HepG2 (cell line): ENCODE measurements at regions not wholly inside any gene's neighbourhood (a gene's known extent, or its start where the extent isn't known, plus 50 kb on each side); places are given as distances from the start of the nearest gene placed in this dataset.

ENCODE experiments used
- ATAC-seq: fragments of 200-7000 bp; cut with Tn5 transposase; 3 replicates; pipeline ENCODE4 v1.9.1; 2020; ENCODE audit warnings: mild to moderate bottlenecking, moderate library complexity
- BruUV-seq: library from RNA; stranded (reverse); fragments of 400-500 nt; replicated peaks from 2 replicates; lab custom pipeline; 2021; lab: Mats Ljungman, UMichigan
- CTCF ChIA-PET: fragments of 300-600 bp; formaldehyde crosslinking; extraction: SDS; loops from one replicate; lab custom pipeline; 2021; ENCODE audit warnings: low total read pairs, inconsistent platforms, low intra/inter-chr PET ratio; lab: Yijun Ruan, JAX
- POLR2A ChIA-PET: fragments of 350-600 bp; sonication (Branson Sonifier 250); formaldehyde crosslinking; loops from one replicate; lab custom pipeline; 2020; ENCODE audit warnings: antibody characterized with exemption, inconsistent platforms; lab: Yijun Ruan, JAX
- DNase-seq: peaks from one replicate; pipeline ENCODE4 v3.0.0-alpha.2; 2015; ENCODE audit warnings: low spot score
- FAIRE-seq: peaks from 3 replicates; lab custom pipeline; 2011; peaks lifted over from hg19 to GRCh38; lab: Jason Lieb, UNC
- H2AFZ ChIP-seq: one replicate; pipeline ENCODE4 v1.6.1; 2011; ENCODE audit warnings: low read length, inconsistent platforms
- H3K27ac ChIP-seq: fragments of 300-600 bp; 3 replicates; pipeline ENCODE4 v1.8.0; 2011; ENCODE audit warnings: mixed run types, mild to moderate bottlenecking, mixed read lengths, low read length, inconsistent platforms; ENCODE audit not compliant: insufficient read depth; ENCODE audit errors: extremely low read length
- H3K27me3 ChIP-seq, 2 experiments: fragments of 200-600 bp in 1 of 2; 2 replicates in 1 of 2; 3 replicates in 1 of 2; pipeline versions ENCODE4 v1.6.0 to v1.8.0; 2011; ENCODE audit warnings: low read length in 2 of 2, mild to moderate bottlenecking in 2 of 2, moderate library complexity in 2 of 2, inconsistent platforms in 1 of 2; ENCODE audit not compliant: insufficient read depth in 2 of 2, control insufficient read depth in 1 of 2
- H3K36me3 ChIP-seq, 2 experiments: fragments of 200-600 bp in 1 of 2; replicated peaks in 1 of 2; 2 replicates in 1 of 2; 3 replicates in 1 of 2; pipeline versions ENCODE4 v1.5.1 to v1.8.0; 2011; ENCODE audit warnings: low read length in 2 of 2, inconsistent platforms in 1 of 2; ENCODE audit not compliant: insufficient read depth in 2 of 2, control insufficient read depth in 1 of 2
- H3K4me1 ChIP-seq: 2 replicates; pipeline ENCODE4 v1.5.1; 2012; ENCODE audit warnings: low read length, inconsistent platforms; ENCODE audit not compliant: insufficient read depth
- H3K4me2 ChIP-seq: 2 replicates; pipeline ENCODE4 v1.6.0; 2011; ENCODE audit warnings: low read depth, low read length, inconsistent platforms
- H3K4me3 ChIP-seq, 3 experiments: fragments of 200-600 bp in 1 of 3; sonication (generic), shearing (Covaris generic) in 1 of 3; replicated peaks in 1 of 3; 2 replicates each; pipeline ENCODE4 v1.5.1; 2011 to 2016; ENCODE audit warnings: low read length in 3 of 3, inconsistent platforms in 2 of 3, low read depth in 2 of 3, mild to moderate bottlenecking in 2 of 3, control low read depth in 1 of 3, mixed read lengths in 1 of 3; ENCODE audit not compliant: insufficient read depth in 1 of 3
- H3K79me2 ChIP-seq: one replicate; pipeline ENCODE4 v1.6.1; 2011; ENCODE audit warnings: low read length, inconsistent platforms; ENCODE audit not compliant: insufficient read depth
- H3K9ac ChIP-seq: 2 replicates; pipeline ENCODE4 v1.6.0; 2011; ENCODE audit warnings: mild to moderate bottlenecking, low read depth, low read length, inconsistent platforms; ENCODE audit not compliant: insufficient read depth
- H3K9me3 ChIP-seq: 2 replicates; pipeline ENCODE4 v1.5.1; 2012; ENCODE audit warnings: mild to moderate bottlenecking, low read length
- H4K20me1 ChIP-seq: 2 replicates; pipeline ENCODE4 v1.6.0; 2011; ENCODE audit warnings: inconsistent platforms, mild to moderate bottlenecking, low read length, moderate library complexity; ENCODE audit not compliant: insufficient read depth
- KLF6 ChIP-seq: IDR thresholded peaks from 2 replicates; pipeline ENCODE4 v1.8.0; 2016; ENCODE audit warnings: missing biosample characterization, missing genetic modification reagents
- MAFF ChIP-seq: IDR thresholded peaks from 2 replicates; pipeline ENCODE4 v1.6.1; 2011; ENCODE audit warnings: low read depth, low read length, improper control_type of control experiment
- MTA1 ChIP-seq: sonication (generic); formaldehyde crosslinking; IDR thresholded peaks from 2 replicates; pipeline ENCODE4 v1.4.0; 2020; ENCODE audit warnings: missing genetic modification reagents, mild to moderate bottlenecking, borderline replicate concordance
- NFYB ChIP-seq: sonication (generic); formaldehyde crosslinking; IDR thresholded peaks from 2 replicates; pipeline ENCODE4 v1.4.0; 2020; ENCODE audit warnings: missing genetic modification reagents
- SOX5 ChIP-seq: IDR thresholded peaks from 2 replicates; pipeline ENCODE4 v1.6.1; 2016; ENCODE audit warnings: borderline replicate concordance
- U2AF1 ChIP-seq: fragments of 200-400 bp; formaldehyde crosslinking; optimal IDR thresholded peaks from 2 replicates; pipeline ENCODE3; 2017; ENCODE audit warnings: mild to moderate bottlenecking, low read depth, low read length
- YY1 ChIP-seq: IDR thresholded peaks from 2 replicates; pipeline ENCODE4 v1.6.1; 2011; ENCODE audit warnings: low read length, low read depth, moderate library complexity, mild to moderate bottlenecking; ENCODE audit not compliant: insufficient read depth, insufficient replicate concordance
- ZC3H13 ChIP-seq: sonication (generic); formaldehyde crosslinking; IDR thresholded peaks from 2 replicates; pipeline ENCODE4 v1.8.1; 2023; ENCODE audit warnings: mild to moderate bottlenecking, missing genetic modification reagents, moderate library complexity
- ZNF276 ChIP-seq: sonication (generic); formaldehyde crosslinking; IDR thresholded peaks from 2 replicates; pipeline ENCODE4 v1.4.0; 2020; ENCODE audit warnings: mild to moderate bottlenecking, low read depth, missing genetic modification reagents
- ZNF703 ChIP-seq: sonication (generic); formaldehyde crosslinking; IDR thresholded peaks from 2 replicates; pipeline ENCODE4 v1.5.1; 2020; ENCODE audit warnings: missing genetic modification reagents, mild to moderate bottlenecking, moderate library complexity, borderline replicate concordance
- WGBS: methylation state at CpG from one replicate; pipeline ENCODE4 v1.1.6; 2017; ENCODE audit warnings: low lambda C conversion rate; 5-methylcytosine and 5-hydroxymethylcytosine counted together
- in situ Hi-C: cut with HindIII; loops from 2 replicates; pipeline ENCODE4 v1.10.0; 2017; ENCODE audit warnings: low pct_unique_long_range_greater_than_20kb; ENCODE audit not compliant: extremely low pct_ligation_motif_present
- intact Hi-C: fragments of 100-400 bp; cut with micrococcal nuclease; formaldehyde crosslinking; loops from one replicate; pipeline ENCODE4 v1.10.0; 2022; ENCODE audit not compliant: unreplicated experiment
- TF ChIP-seq, protein P1 (sequence below): sonication (generic); formaldehyde crosslinking; IDR thresholded peaks from 2 replicates; pipeline ENCODE4 v1.4.0; 2020; ENCODE audit warnings: missing genetic modification reagents, borderline replicate concordance

- no peaks in the 10 kb centered on the region for H3K4me1 ChIP-seq
- ChIA-PET CTCF (no interaction called here), POLR2A (no interaction called here)
- H3K4me2 ChIP-seq, result no peak overlapping the region
- peaks cover 0 to 4% of the 10 kb centered on the region in 2 experiments; a peak in 1 of 5 replicates for H3K27me3 ChIP-seq
- no peaks in the 10 kb centered on the region for H3K36me3 ChIP-seq
- H3K9ac ChIP-seq, result no peak overlapping the region
- DNase-seq (no peak), ATAC-seq (no peak), FAIRE-seq (no peak)
- intact Hi-C loops, result no loop called here
- BruUV-seq, result no TSS peak
- H2AFZ ChIP-seq, result no peak overlapping the region
- 10% methylated on average over 7 of the region's 7 CpGs for whole genome bisulfite sequencing
- no peaks in the 10 kb centered on the region for H3K9me3 ChIP-seq
- H3K27ac ChIP-seq, result no peak overlapping the region
- H3K79me2 ChIP-seq, result no peaks in the 10 kb centered on the region
- no peaks in the 10 kb centered on the region for H4K20me1 ChIP-seq
- in situ Hi-C loops, result no loop called here
- no peak for TF ChIP-seq ZC3H13 (CRISPR knock-in tag)
- TF ChIP-seq MAFF, result no peak
- TF ChIP-seq YY1, result no peak
- no peak for TF ChIP-seq ZNF703 (CRISPR knock-in tag)
- TF ChIP-seq, protein P1, sequence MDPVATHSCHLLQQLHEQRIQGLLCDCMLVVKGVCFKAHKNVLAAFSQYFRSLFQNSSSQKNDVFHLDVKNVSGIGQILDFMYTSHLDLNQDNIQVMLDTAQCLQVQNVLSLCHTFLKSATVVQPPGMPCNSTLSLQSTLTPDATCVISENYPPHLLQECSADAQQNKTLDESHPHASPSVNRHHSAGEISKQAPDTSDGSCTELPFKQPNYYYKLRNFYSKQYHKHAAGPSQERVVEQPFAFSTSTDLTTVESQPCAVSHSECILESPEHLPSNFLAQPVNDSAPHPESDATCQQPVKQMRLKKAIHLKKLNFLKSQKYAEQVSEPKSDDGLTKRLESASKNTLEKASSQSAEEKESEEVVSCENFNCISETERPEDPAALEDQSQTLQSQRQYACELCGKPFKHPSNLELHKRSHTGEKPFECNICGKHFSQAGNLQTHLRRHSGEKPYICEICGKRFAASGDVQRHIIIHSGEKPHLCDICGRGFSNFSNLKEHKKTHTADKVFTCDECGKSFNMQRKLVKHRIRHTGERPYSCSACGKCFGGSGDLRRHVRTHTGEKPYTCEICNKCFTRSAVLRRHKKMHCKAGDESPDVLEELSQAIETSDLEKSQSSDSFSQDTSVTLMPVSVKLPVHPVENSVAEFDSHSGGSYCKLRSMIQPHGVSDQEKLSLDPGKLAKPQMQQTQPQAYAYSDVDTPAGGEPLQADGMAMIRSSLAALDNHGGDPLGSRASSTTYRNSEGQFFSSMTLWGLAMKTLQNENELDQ, result no peak
- TF ChIP-seq NFYB (CRISPR knock-in tag), result no peak
- no peak for TF ChIP-seq MTA1 (CRISPR knock-in tag)
- no peak for TF ChIP-seq KLF6 (CRISPR knock-in tag)
- no peak for TF ChIP-seq U2AF1
- no peak for TF ChIP-seq SOX5 (CRISPR knock-in tag)
- no peak for TF ChIP-seq ZNF276 (CRISPR knock-in tag)
- H3K4me3 ChIP-seq, result no peak overlapping the region
These were observed 486.2 kb upstream of the KLF6 start for GRCh38 chr10:4271193-4271592.
